WTC11 (cell line): ENCODE measurements at regions not wholly inside any gene's neighbourhood (a gene's known extent, or its start where the extent isn't known, plus 50 kb on each side); places are given as distances from the start of the nearest gene placed in this dataset.
"Not testable (repeated sequence)": the region's sequence is repeated elsewhere in the genome, so short reads cannot be mapped to it uniquely, and the experiment has no call there.

Experiments used
- GTF2I ChIP-seq: fragments of 250-450 bp; sonication (Bioruptor Pico); conservative IDR thresholded peaks from 2 replicates; pipeline ENCODE4 v1.4.0; 2021; ENCODE audit warnings: mild to moderate bottlenecking
- SMAD4 ChIP-seq: sonication (generic); formaldehyde crosslinking; IDR thresholded peaks from 2 replicates; pipeline ENCODE4 v1.8.0; 2022; ENCODE audit warnings: mild to moderate bottlenecking, missing genetic modification reagents

DNA sequence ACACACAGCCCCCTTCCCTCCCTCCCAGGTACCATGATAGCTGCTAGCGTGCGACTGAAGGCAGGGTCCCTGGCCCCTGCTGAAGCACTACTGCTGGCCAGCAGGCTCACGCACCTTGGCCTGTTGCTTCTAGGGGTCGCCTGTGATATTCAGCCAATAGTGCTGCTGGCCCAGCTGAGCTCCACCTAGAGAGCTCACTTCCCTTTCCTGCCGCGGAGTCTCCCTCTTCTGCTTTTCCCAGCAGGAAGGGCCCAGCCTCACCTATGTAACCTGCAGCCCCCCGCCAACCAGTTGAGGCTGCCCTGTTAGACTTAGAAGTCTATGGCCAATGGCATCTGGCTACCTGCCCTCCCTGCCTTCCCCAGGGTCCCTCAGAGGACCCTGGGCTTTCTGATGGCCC is 175.5 kb upstream of the ZSCAN2 start:
- TF ChIP-seq GTF2I, SMAD4 (CRISPR knock-in tag): not testable (repeated sequence)
